A549 (cell line): ENCODE measurements at regions not wholly inside any gene's neighbourhood (a gene's known extent, or its start where the extent isn't known, plus 50 kb on each side); places are given as distances from the start of the nearest gene placed in this dataset.

Experiments used
- ATAC-seq, 2 experiments: fragments of 200-7000 bp in 1 of 2; fragments of >200 bp in 1 of 2; cut with Nextera tagmentation in 1 of 2; cut with Tn5 transposase in 1 of 2; 3 replicates each; pipeline versions ENCODE4 v1.8.0 to v1.9.1; 2018 to 2020; ENCODE audit warnings: mild to moderate bottlenecking in 1 of 2, moderate library complexity in 1 of 2
- CTCF ChIA-PET: fragments of 300-600 bp; sonication (Branson Sonifier 250); formaldehyde crosslinking; extraction: SDS; loops from one replicate; lab custom pipeline; 2021; ENCODE audit warnings: antibody characterized with exemption, inconsistent platforms; lab: Yijun Ruan, JAX
- POLR2A ChIA-PET: fragments of 350-600 bp; formaldehyde crosslinking; extraction: SDS; loops from one replicate; lab custom pipeline; 2021; ENCODE audit warnings: antibody characterized with exemption, inconsistent platforms; lab: Yijun Ruan, JAX
- DNase-seq, 2 experiments: peaks; one replicate each; pipeline versions ENCODE4 v3.0.0 to v3.0.0-alpha.2; 2011 to 2016; ENCODE audit warnings: low read depth in 1 of 2, low spot score in 1 of 2
- FAIRE-seq: peaks from 2 replicates; lab custom pipeline; 2011; peaks lifted over from hg19 to GRCh38; lab: Jason Lieb, UNC
- H3K27ac ChIP-seq, 2 experiments: fragments of >200 bp; sonication (Bioruptor Twin); formaldehyde crosslinking; 3 replicates each; pipeline ENCODE4 v1.5.1; 2016 to 2017
- H3K4me1 ChIP-seq: fragments of >200 bp; sonication (Bioruptor Twin); formaldehyde crosslinking; 3 replicates; pipeline ENCODE4 v1.6.1; 2016
- H3K4me2 ChIP-seq: fragments of >200 bp; sonication (Bioruptor Twin); formaldehyde crosslinking; 3 replicates; pipeline ENCODE4 v1.6.1; 2016
- H3K4me3 ChIP-seq: fragments of >200 bp; sonication (Bioruptor Twin); formaldehyde crosslinking; 3 replicates; pipeline ENCODE4 v1.5.1; 2016
- H3K9me3 ChIP-seq: fragments of >200 bp; sonication (Bioruptor Twin); formaldehyde crosslinking; 3 replicates; pipeline ENCODE4 v1.6.1; 2016
- BCL3 ChIP-seq: fragments of >200 bp; sonication (Bioruptor Twin); formaldehyde crosslinking; IDR thresholded peaks from 3 replicates; pipeline ENCODE4 v1.6.1; 2016
- BHLHE40 ChIP-seq: IDR thresholded peaks from 2 replicates; pipeline ENCODE4 v1.6.1; 2012; ENCODE audit warnings: low read depth, low read length, inconsistent platforms
- CBX2 ChIP-seq: fragments of 200-600 bp; sonication (generic); IDR thresholded peaks from 2 replicates; pipeline ENCODE4 v1.6.1; 2016; ENCODE audit warnings: low read depth, mild to moderate bottlenecking, borderline replicate concordance
- CBX8 ChIP-seq: fragments of 200-600 bp; sonication (generic); IDR thresholded peaks from 2 replicates; pipeline ENCODE4 v1.6.1; 2016
- CHD2 ChIP-seq: fragments of 150-350 bp; IDR thresholded peaks from 2 replicates; pipeline ENCODE4 v1.6.1; 2014; ENCODE audit warnings: low read length; ENCODE audit not compliant: partially characterized antibody
- EHF ChIP-seq: fragments of 250-450 bp; sonication (Bioruptor Pico); IDR thresholded peaks from 2 replicates; pipeline ENCODE4 v1.5.0; 2020; ENCODE audit warnings: mild to moderate bottlenecking
- EP300 ChIP-seq, 2 experiments: fragments of >200 bp; sonication (Bioruptor Twin); formaldehyde crosslinking; IDR thresholded peaks; 2 replicates in 1 of 2; 3 replicates in 1 of 2; pipeline ENCODE4 v1.6.1; 2016 to 2017
- ESRRA ChIP-seq: fragments of 150-350 bp; IDR thresholded peaks from 2 replicates; pipeline ENCODE4 v1.6.1; 2014; ENCODE audit warnings: mild to moderate bottlenecking, low read length, borderline replicate concordance
- FOXS1 ChIP-seq: fragments of 250-450 bp; sonication (Bioruptor Pico); IDR thresholded peaks from 2 replicates; pipeline ENCODE4 v1.5.0; 2020; ENCODE audit warnings: mild to moderate bottlenecking, moderate library complexity
- GATA3 ChIP-seq: IDR thresholded peaks from 2 replicates; pipeline ENCODE4 v1.6.1; 2012; ENCODE audit warnings: borderline replicate concordance
- HOXA7 ChIP-seq: fragments of 250-450 bp; sonication (Bioruptor Pico); IDR thresholded peaks from 2 replicates; pipeline ENCODE4 v1.5.0; 2020; ENCODE audit warnings: mild to moderate bottlenecking, moderate library complexity
- HOXB5 ChIP-seq: fragments of 250-450 bp; sonication (Bioruptor Pico); IDR thresholded peaks from 2 replicates; pipeline ENCODE4 v1.5.0; 2020; ENCODE audit warnings: mild to moderate bottlenecking, moderate library complexity
- JUN ChIP-seq, 2 experiments: fragments of >200 bp; sonication (Bioruptor Twin); formaldehyde crosslinking; IDR thresholded peaks; 2 replicates in 1 of 2; 3 replicates in 1 of 2; pipeline ENCODE4 v1.6.1; 2016 to 2017
- JUNB ChIP-seq: fragments of >200 bp; sonication (Bioruptor Twin); formaldehyde crosslinking; IDR thresholded peaks from 2 replicates; pipeline ENCODE4 v1.6.1; 2016
- MAX ChIP-seq: IDR thresholded peaks from 2 replicates; pipeline ENCODE4 v1.6.1; 2012
- MAZ ChIP-seq: fragments of 150-350 bp; IDR thresholded peaks from 2 replicates; pipeline ENCODE4 v1.6.1; 2014; ENCODE audit warnings: antibody characterized with exemption, low read depth, low read length, borderline replicate concordance
- MYC ChIP-seq: IDR thresholded peaks from 2 replicates; pipeline ENCODE4 v1.6.1; 2012; ENCODE audit warnings: mild to moderate bottlenecking, inconsistent platforms, low read length, improper control_type of control experiment, borderline replicate concordance
- NFE2L2 ChIP-seq: fragments of 150-350 bp; conservative IDR thresholded peaks from 2 replicates; pipeline ENCODE4 v1.6.1; 2014; ENCODE audit warnings: low read length
- NR3C1 ChIP-seq: fragments of >200 bp; sonication (Bioruptor Twin); formaldehyde crosslinking; IDR thresholded peaks from 3 replicates; pipeline ENCODE4 v1.6.1; 2017
- PHF8 ChIP-seq: fragments of 200-600 bp; sonication (generic); IDR thresholded peaks from 2 replicates; pipeline ENCODE4 v1.6.1; 2016; ENCODE audit warnings: low read depth, mild to moderate bottlenecking, antibody characterized with exemption, moderate library complexity, borderline replicate concordance
- POLR2A ChIP-seq: IDR thresholded peaks from 2 replicates; pipeline ENCODE4 v1.6.1; 2012; ENCODE audit warnings: mild to moderate bottlenecking, low read length
- POLR2AphosphoS2 ChIP-seq: conservative IDR thresholded peaks from 2 replicates; pipeline ENCODE4 v1.6.1; 2012; ENCODE audit warnings: low read length, improper control_type of control experiment, inconsistent platforms
- RAD21 ChIP-seq, 2 experiments: fragments of >200 bp in 1 of 2; sonication (Bioruptor Twin) in 1 of 2; formaldehyde crosslinking in 1 of 2; IDR thresholded peaks in 1 of 2; conservative IDR thresholded peaks in 1 of 2; 2 replicates in 1 of 2; 3 replicates in 1 of 2; pipeline ENCODE4 v1.6.1; 2012 to 2018; ENCODE audit warnings: inconsistent platforms in 1 of 2
- RFX5 ChIP-seq: fragments of 450-650 bp; IDR thresholded peaks from 2 replicates; pipeline ENCODE4 v1.7.1; 2014; ENCODE audit warnings: antibody characterized with exemption, mild to moderate bottlenecking, moderate library complexity
- SREBF2 ChIP-seq: fragments of 450-650 bp; IDR thresholded peaks from 2 replicates; pipeline ENCODE4 v1.6.1; 2014; ENCODE audit warnings: mild to moderate bottlenecking, moderate library complexity
- TFCP2L1 ChIP-seq: fragments of 250-450 bp; sonication (Bioruptor Pico); IDR thresholded peaks from 2 replicates; pipeline ENCODE4 v1.5.0; 2021; ENCODE audit warnings: mild to moderate bottlenecking
- TP53 ChIP-seq: fragments of 250-450 bp; sonication (Bioruptor Pico); IDR thresholded peaks from 2 replicates; pipeline ENCODE4 v1.5.0; 2021; ENCODE audit warnings: mild to moderate bottlenecking, moderate library complexity
- ZC3H11A ChIP-seq: fragments of 450-650 bp; IDR thresholded peaks from 2 replicates; pipeline ENCODE4 v1.6.1; 2014; ENCODE audit warnings: antibody characterized with exemption, mild to moderate bottlenecking
- ZFP36 ChIP-seq: fragments of 450-650 bp; IDR thresholded peaks from 2 replicates; pipeline ENCODE4 v1.6.1; 2014; ENCODE audit warnings: borderline replicate concordance; ENCODE audit not compliant: partially characterized antibody
- ZNF302 ChIP-seq: fragments of 250-450 bp; sonication (Bioruptor Pico); IDR thresholded peaks from 2 replicates; pipeline ENCODE4 v1.9.0; 2021; ENCODE audit warnings: inconsistent platforms, mild to moderate bottlenecking, moderate library complexity
- WGBS: methylation state at CpG from one replicate; pipeline ENCODE4 v1.1.6; 2017; ENCODE audit errors: missing lambda C conversion rate; 5-methylcytosine and 5-hydroxymethylcytosine counted together

- no peak overlapping the region for H3K27ac ChIP-seq
- CTCF ChIA-PET = interaction anchor here (0.6 to 0.8 kb wide), 2 partner anchors 62 to 76 kb away, joined by 3 read pairs; no protein-coding TSS in a partner anchor
- no peaks in the 10 kb centered on the region for H3K9me3 ChIP-seq
- ATAC-seq (no peak), FAIRE-seq (no peak), DNase-seq (no peak)
- WGBS = 37% methylated on average over 4 of the region's 4 CpGs
- H3K4me3 ChIP-seq = no peak overlapping the region
- TF ChIP-seq MAZ (no peak), POLR2AphosphoS2 (no peak), NR3C1 (no peak), CBX2 (no peak), EHF (CRISPR knock-in tag) (no peak), ZC3H11A (no peak), EP300 (IDR thresholded peaks at IDR 0.05) (no peak), TP53 (CRISPR knock-in tag) (no peak), RAD21 (conservative IDR thresholded peaks at IDR 0.05 in 1 of 2, IDR thresholded peaks at IDR 0.05 in 1 of 2) (no peak), CHD2 (no peak), HOXB5 (CRISPR knock-in tag) (no peak), POLR2A (no peak), CBX8 (no peak), PHF8 (no peak), ZFP36 (no peak), BHLHE40 (no peak), RFX5 (no peak), SREBF2 (no peak)
- no peak overlapping the region for H3K4me2 ChIP-seq
- no peaks in the 10 kb centered on the region for H3K4me1 ChIP-seq
- POLR2A ChIA-PET = no interaction called here
These were observed 414.4 kb downstream of the SFMBT2 start for GRCh38 chr10:6996431-6996830.

DNA sequence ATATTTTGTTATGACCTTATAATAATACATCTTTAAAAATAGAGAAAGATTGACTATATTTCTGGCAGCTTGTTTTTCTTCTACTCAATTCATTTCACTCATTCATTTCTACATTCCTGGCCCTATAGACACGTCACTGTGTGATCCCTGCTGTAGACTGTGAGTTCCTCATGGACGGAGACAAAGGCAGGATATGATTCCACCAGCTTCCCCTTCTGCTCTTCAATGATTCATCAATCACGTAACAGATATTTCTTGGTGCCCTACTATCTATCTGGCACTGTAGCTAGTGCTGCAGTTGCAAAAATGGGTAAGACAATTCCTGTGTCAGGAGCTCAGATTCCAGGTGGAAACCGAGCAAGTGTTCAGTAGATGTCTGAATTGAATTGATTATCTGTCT, 415.0 kb downstream of the SFMBT2 start:
- Histone ChIP-seq H3K4me2 (no peak overlapping the region), H3K9me3 (no peaks in the 10 kb centered on the region), H3K4me1 (no peaks in the 10 kb centered on the region), H3K4me3 (no peak overlapping the region), H3K27ac (no peak overlapping the region)
- DNase-seq = no peak
- POLR2A ChIA-PET = no interaction called here
- TF ChIP-seq JUN (IDR thresholded peaks at IDR 0.05) (no peak), ESRRA (no peak), FOXS1 (CRISPR knock-in tag) (no peak), HOXA7 (CRISPR knock-in tag) (no peak), JUNB (no peak), MYC (no peak), MAX (no peak), GATA3 (no peak), TFCP2L1 (CRISPR knock-in tag) (no peak), ZNF302 (CRISPR knock-in tag) (no peak), BCL3 (no peak), HOXB5 (CRISPR knock-in tag) (no peak), MAZ (no peak), ZFP36 (no peak), NFE2L2 (no peak), EHF (CRISPR knock-in tag) (no peak), BHLHE40 (no peak)
- no peak for ATAC-seq
- CTCF ChIA-PET = interaction anchor here (0.6 to 0.8 kb wide), 4 partner anchors 61 to 125 kb away, joined by 3 read pairs; no protein-coding TSS in a partner anchor
- no peak for FAIRE-seq
- 18% methylated on average over 4 of the region's 4 CpGs for WGBS
